Loucy (cell line): ENCODE measurements at regions not wholly inside any gene's neighbourhood (a gene's known extent, or its start where the extent isn't known, plus 50 kb on each side); places are given as distances from the start of the nearest gene placed in this dataset.

Experiments used
- CTCF ChIP-seq: fragments of 200-600 bp; sonication (generic); conservative IDR thresholded peaks from 2 replicates; pipeline ENCODE4 v1.5.1; 2014; ENCODE audit warnings: mild to moderate bottlenecking, antibody characterized with exemption, low read length
- EZH2phosphoT487 ChIP-seq: fragments of 200-600 bp; IDR thresholded peaks from 2 replicates; pipeline ENCODE4 v1.6.1; 2018; ENCODE audit warnings: antibody characterized with exemption, mild to moderate bottlenecking, moderate library complexity, borderline replicate concordance

GRCh38 chr18:26711756-26712155 is 153.8 kb downstream of the AQP4 start:
- TF ChIP-seq CTCF (no peak), EZH2phosphoT487 (no peak)
